Fibroblast of villous mesenchyme (primary cell): ENCODE measurements at regions not wholly inside any gene's neighbourhood (a gene's known extent, or its start where the extent isn't known, plus 50 kb on each side); places are given as distances from the start of the nearest gene placed in this dataset.

Experiments used
- DNase-seq: peaks from one replicate; pipeline ENCODE4 v3.0.0-alpha.2; 2010; ENCODE audit warnings: low read depth
- H3K4me3 ChIP-seq: 2 replicates; pipeline ENCODE4 v1.5.1; 2011; ENCODE audit warnings: low read depth, mild to moderate bottlenecking, low read length
- TF ChIP-seq, protein P1 (sequence below): IDR thresholded peaks from 2 replicates; pipeline ENCODE4 v1.5.1; 2012; ENCODE audit warnings: low read depth, mild to moderate bottlenecking, low read length; ENCODE audit not compliant: insufficient read depth

GRCh38 chr1:58896246-58897183 is 112.7 kb upstream of the JUN start:
- peak; percentile 85 for DNase-seq
- no peak overlapping the region for H3K4me3 ChIP-seq
- TF ChIP-seq, protein P1, sequence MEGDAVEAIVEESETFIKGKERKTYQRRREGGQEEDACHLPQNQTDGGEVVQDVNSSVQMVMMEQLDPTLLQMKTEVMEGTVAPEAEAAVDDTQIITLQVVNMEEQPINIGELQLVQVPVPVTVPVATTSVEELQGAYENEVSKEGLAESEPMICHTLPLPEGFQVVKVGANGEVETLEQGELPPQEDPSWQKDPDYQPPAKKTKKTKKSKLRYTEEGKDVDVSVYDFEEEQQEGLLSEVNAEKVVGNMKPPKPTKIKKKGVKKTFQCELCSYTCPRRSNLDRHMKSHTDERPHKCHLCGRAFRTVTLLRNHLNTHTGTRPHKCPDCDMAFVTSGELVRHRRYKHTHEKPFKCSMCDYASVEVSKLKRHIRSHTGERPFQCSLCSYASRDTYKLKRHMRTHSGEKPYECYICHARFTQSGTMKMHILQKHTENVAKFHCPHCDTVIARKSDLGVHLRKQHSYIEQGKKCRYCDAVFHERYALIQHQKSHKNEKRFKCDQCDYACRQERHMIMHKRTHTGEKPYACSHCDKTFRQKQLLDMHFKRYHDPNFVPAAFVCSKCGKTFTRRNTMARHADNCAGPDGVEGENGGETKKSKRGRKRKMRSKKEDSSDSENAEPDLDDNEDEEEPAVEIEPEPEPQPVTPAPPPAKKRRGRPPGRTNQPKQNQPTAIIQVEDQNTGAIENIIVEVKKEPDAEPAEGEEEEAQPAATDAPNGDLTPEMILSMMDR, result no peak

GRCh38 chr1:58898739-58899586 is 115.1 kb upstream of the JUN start:
- no peak overlapping the region for H3K4me3 ChIP-seq
- DNase-seq, result peak; percentile 93
- TF ChIP-seq, protein P1, result peak; percentile 14

- DNase-seq, result peak; percentile 22
- no peak overlapping the region for H3K4me3 ChIP-seq
- TF ChIP-seq, protein P1, result no peak
Observed at GRCh38 chr1:58899587-58900271, 115.9 kb upstream of the JUN start.

- TF ChIP-seq, protein P1, result no peak
- H3K4me3 ChIP-seq, result no peak overlapping the region
- no peak for DNase-seq
Observed at GRCh38 chr1:58900396-58900795, 116.5 kb upstream of the JUN start.

- TF ChIP-seq, protein P1, result no peak
- no peak for DNase-seq
- H3K4me3 ChIP-seq, result no peak overlapping the region
Observed at GRCh38 chr1:58901008-58901407, 117.2 kb upstream of the JUN start.

DNA sequence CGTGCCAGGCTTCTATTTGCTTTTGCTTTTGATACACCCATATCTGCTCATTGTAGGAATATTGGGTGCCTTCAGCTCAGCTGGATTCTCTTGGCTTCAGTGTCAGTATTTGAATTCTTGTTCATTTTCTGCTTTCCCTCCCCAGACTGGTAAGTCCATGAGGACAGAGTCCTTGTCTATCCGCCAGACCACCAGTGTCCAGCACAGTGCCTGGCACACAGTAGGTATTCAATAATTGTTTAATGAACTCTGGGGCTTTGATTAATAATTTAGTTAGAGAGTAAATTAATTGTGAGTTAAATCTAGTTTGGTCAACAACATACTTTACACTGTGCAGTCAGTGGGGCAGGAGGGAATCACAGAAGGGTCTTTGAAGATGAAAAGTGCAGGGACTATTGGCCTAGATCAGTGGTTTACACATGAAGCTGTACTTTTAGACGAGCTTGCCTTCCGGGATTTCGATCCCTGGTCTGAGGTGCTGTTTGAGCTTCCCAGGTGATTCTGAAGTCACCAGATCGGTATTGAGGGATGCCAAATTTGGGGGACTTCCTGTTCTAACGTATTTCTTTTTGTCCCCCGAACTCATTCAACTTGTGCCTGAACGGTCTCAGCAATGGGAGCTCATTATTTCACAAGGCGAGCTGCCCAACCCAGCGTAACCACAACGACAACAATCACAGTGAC is 119.1 kb upstream of the JUN start:
- DNase-seq, result no peak
- TF ChIP-seq, protein P1, result no peak
- peak overlapping the region; percentile 50 for H3K4me3 ChIP-seq
